Breast epithelium (tissue), 3 donors: ENCODE measurements at regions not wholly inside any gene's neighbourhood (a gene's known extent, or its start where the extent isn't known, plus 50 kb on each side); places are given as distances from the start of the nearest gene placed in this dataset.

Experiments
- POLR2A ChIP-seq: fragments of 450-650 bp; IDR thresholded peaks from one replicate; pipeline ENCODE4 v1.6.1; 2016; ENCODE audit warnings: antibody characterized with exemption, mild to moderate bottlenecking, moderate library complexity
- POLR2AphosphoS5 ChIP-seq, 3 donors: sonication (generic); formaldehyde crosslinking; IDR thresholded peaks; one replicate each; pipeline ENCODE4 v1.6.1; 2017; ENCODE audit warnings: antibody characterized with exemption in 3 of 3
- TF ChIP-seq, protein P1 (sequence below), 3 donors: fragments of 450-650 bp; IDR thresholded peaks; one replicate each; pipeline ENCODE4 v1.5.1; 2016 to 2017; ENCODE audit warnings: antibody characterized with exemption in 3 of 3, mild to moderate bottlenecking in 3 of 3, moderate library complexity in 3 of 3

DNA sequence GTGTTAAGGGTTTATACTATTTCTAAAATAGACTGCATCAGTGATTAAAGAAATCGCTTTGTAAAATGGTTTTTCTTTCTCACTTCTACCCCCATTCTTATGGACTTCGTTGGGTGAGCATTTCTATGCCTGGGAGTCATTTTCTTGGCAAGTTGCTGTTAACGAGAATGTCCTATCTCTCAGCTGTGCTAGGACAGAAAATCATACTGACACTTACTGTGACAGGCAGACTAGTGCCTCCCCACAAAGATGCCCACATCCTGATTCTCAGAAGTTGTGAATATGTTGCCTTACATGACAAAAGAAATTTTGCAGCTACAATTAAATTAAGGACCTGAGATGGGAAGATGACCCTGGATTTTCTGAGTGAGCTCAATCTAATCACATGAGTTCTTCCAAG lies 65.1 kb upstream of the NMUR2 start:
- TF ChIP-seq, protein P1, sequence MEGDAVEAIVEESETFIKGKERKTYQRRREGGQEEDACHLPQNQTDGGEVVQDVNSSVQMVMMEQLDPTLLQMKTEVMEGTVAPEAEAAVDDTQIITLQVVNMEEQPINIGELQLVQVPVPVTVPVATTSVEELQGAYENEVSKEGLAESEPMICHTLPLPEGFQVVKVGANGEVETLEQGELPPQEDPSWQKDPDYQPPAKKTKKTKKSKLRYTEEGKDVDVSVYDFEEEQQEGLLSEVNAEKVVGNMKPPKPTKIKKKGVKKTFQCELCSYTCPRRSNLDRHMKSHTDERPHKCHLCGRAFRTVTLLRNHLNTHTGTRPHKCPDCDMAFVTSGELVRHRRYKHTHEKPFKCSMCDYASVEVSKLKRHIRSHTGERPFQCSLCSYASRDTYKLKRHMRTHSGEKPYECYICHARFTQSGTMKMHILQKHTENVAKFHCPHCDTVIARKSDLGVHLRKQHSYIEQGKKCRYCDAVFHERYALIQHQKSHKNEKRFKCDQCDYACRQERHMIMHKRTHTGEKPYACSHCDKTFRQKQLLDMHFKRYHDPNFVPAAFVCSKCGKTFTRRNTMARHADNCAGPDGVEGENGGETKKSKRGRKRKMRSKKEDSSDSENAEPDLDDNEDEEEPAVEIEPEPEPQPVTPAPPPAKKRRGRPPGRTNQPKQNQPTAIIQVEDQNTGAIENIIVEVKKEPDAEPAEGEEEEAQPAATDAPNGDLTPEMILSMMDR (IDR thresholded peaks at IDR 0.05): no peak
- TF ChIP-seq POLR2A (no peak), POLR2AphosphoS5 (IDR thresholded peaks at IDR 0.05) (no peak)
